Activated effector memory CD4-positive, alpha-beta T cell treated with anti-CD3 and anti-CD28 coated beads, Interleukin-2, amount 50 U/mL, for 16 hours (primary cell): ENCODE measurements at regions not wholly inside any gene's neighbourhood (a gene's known extent, or its start where the extent isn't known, plus 50 kb on each side); places are given as distances from the start of the nearest gene placed in this dataset.
"Not testable (repeated sequence)": the region's sequence is repeated elsewhere in the genome, so short reads cannot be mapped to it uniquely, and the experiment has no call there.

Experiments
- DNase-seq: peaks from one replicate; pipeline ENCODE4 v3.0.0-alpha.2; 2020

- DNase-seq, result peak; percentile 48
Observed at GRCh38 chr15:31222773-31223341, 103.8 kb upstream of the KLF13 start.

GRCh38 chr15:31223478-31224350 is 102.9 kb upstream of the KLF13 start:
- peak; percentile 53 for DNase-seq

GRCh38 chr15:31224661-31225060 is 102.0 kb upstream of the KLF13 start:
- not testable (repeated sequence) for DNase-seq

GRCh38 chr15:31225356-31225955 is 101.2 kb upstream of the KLF13 start:
- DNase-seq, result no peak

- no peak for DNase-seq
Observed at GRCh38 chr15:31226021-31226420, 100.6 kb upstream of the KLF13 start.

GRCh38 chr15:31227235-31227634 is 99.4 kb upstream of the KLF13 start:
- DNase-seq, result no peak

GRCh38 chr15:31228011-31228484 is 98.6 kb upstream of the KLF13 start:
- DNase-seq, result no peak

GRCh38 chr15:31228980-31229826 is 97.4 kb upstream of the KLF13 start:
- DNase-seq, result peak; percentile 39

- no peak for DNase-seq
Observed at GRCh38 chr15:31230630-31231485, 95.8 kb upstream of the KLF13 start.

- peak; percentile 14 for DNase-seq
Observed at GRCh38 chr15:31234815-31235214, 91.8 kb upstream of the KLF13 start.

- DNase-seq, result peak; percentile 19
Observed at GRCh38 chr15:31235311-31236183, 91.1 kb upstream of the KLF13 start.

GRCh38 chr15:31236184-31237042 is 90.2 kb upstream of the KLF13 start:
- no peak for DNase-seq

- DNase-seq, result no peak
Observed at GRCh38 chr15:31237043-31237324, 89.7 kb upstream of the KLF13 start.

- no peak for DNase-seq
Observed at GRCh38 chr15:31238906-31239305, 87.7 kb upstream of the KLF13 start.

GRCh38 chr15:31239409-31239808 is 87.2 kb upstream of the KLF13 start:
- DNase-seq, result no peak

- no peak for DNase-seq
Observed at GRCh38 chr15:31241888-31242522, 84.6 kb upstream of the KLF13 start.

GRCh38 chr15:31243895-31244294 is 82.7 kb upstream of the KLF13 start:
- DNase-seq, result no peak

- DNase-seq, result no peak
Observed at GRCh38 chr15:31245135-31245689, 81.4 kb upstream of the KLF13 start.

GRCh38 chr15:31245756-31246155 is 80.9 kb upstream of the KLF13 start:
- no peak for DNase-seq
